Neural progenitor cell (in vitro differentiated cells): ENCODE measurements at regions not wholly inside any gene's neighbourhood (a gene's known extent, or its start where the extent isn't known, plus 50 kb on each side); places are given as distances from the start of the nearest gene placed in this dataset.

ENCODE experiments used
- DNase-seq: peaks from one replicate; pipeline ENCODE4 v3.0.0-alpha.2; 2016; ENCODE audit warnings: low spot score
- H2AFZ ChIP-seq: fragments of 200-600 bp; sonication (generic); replicated peaks from 2 replicates; pipeline ENCODE4 v1.6.1; 2016; ENCODE audit warnings: antibody characterized with exemption
- H3F3A ChIP-seq: fragments of 200-600 bp; sonication (generic); 2 replicates; pipeline ENCODE4 v1.6.1; 2016; ENCODE audit warnings: antibody characterized with exemption, low read depth
- H3K27ac ChIP-seq: fragments of 200-600 bp; sonication (generic); 2 replicates; pipeline ENCODE4 v1.5.1; 2016; ENCODE audit warnings: mild to moderate bottlenecking
- H3K27me3 ChIP-seq: fragments of 200-600 bp; sonication (generic); 2 replicates; pipeline ENCODE4 v1.6.1; 2016; ENCODE audit warnings: mild to moderate bottlenecking, moderate library complexity
- H3K36me3 ChIP-seq: fragments of 200-600 bp; sonication (generic); 2 replicates; pipeline ENCODE4 v1.5.1; 2016
- H3K4me1 ChIP-seq: fragments of 200-600 bp; sonication (generic); 2 replicates; pipeline ENCODE4 v1.6.1; 2016; ENCODE audit warnings: mixed run types
- H3K4me2 ChIP-seq: fragments of 200-600 bp; sonication (generic); 2 replicates; pipeline ENCODE4 v1.6.1; 2016
- H3K4me3 ChIP-seq: fragments of 200-600 bp; sonication (generic); 2 replicates; pipeline ENCODE4 v1.5.1; 2016
- H3K79me2 ChIP-seq: fragments of 200-600 bp; sonication (generic); 2 replicates; pipeline ENCODE4 v1.6.1; 2016; ENCODE audit warnings: low read depth
- H3K9ac ChIP-seq: fragments of 200-600 bp; sonication (generic); 2 replicates; pipeline ENCODE4 v1.6.1; 2016
- H3K9me3 ChIP-seq: fragments of 200-600 bp; sonication (generic); 2 replicates; pipeline ENCODE4 v1.5.1; 2016; ENCODE audit warnings: low read depth
- H4K20me1 ChIP-seq: fragments of 200-600 bp; sonication (generic); 2 replicates; pipeline ENCODE4 v1.6.1; 2016; ENCODE audit warnings: low read depth
- H3K27ac Mint-ChIP-seq: 3 replicates; pipeline ENCODE4 v1.8.0; 2021; ENCODE audit warnings: mixed read lengths
- H3K27me3 Mint-ChIP-seq: 2 replicates; pipeline ENCODE4 v1.8.0; 2022; ENCODE audit warnings: low read depth, mild to moderate bottlenecking, inconsistent platforms, moderate library complexity, mixed read lengths; ENCODE audit not compliant: insufficient read depth
- H3K36me3 Mint-ChIP-seq: 3 replicates; pipeline ENCODE4 v1.8.0; 2021; ENCODE audit warnings: mixed read lengths
- H3K4me1 Mint-ChIP-seq: 3 replicates; pipeline ENCODE4 v1.8.0; 2021; ENCODE audit warnings: mixed read lengths
- H3K4me3 Mint-ChIP-seq: 3 replicates; pipeline ENCODE4 v1.8.0; 2021; ENCODE audit warnings: mild to moderate bottlenecking, moderate library complexity, mixed read lengths
- H3K9me3 Mint-ChIP-seq: 3 replicates; pipeline ENCODE4 v1.8.0; 2020; ENCODE audit warnings: mixed read lengths
- EZH2 ChIP-seq: fragments of 200-600 bp; sonication (generic); IDR thresholded peaks from 2 replicates; pipeline ENCODE4 v1.6.1; 2017; ENCODE audit warnings: antibody characterized with exemption, mild to moderate bottlenecking, moderate library complexity
- EZH2phosphoT487 ChIP-seq: fragments of 200-600 bp; sonication (generic); IDR thresholded peaks from 2 replicates; pipeline ENCODE4 v1.6.1; 2017; ENCODE audit warnings: antibody characterized with exemption
- TF ChIP-seq, protein P1 (sequence below): fragments of 200-600 bp; sonication (generic); IDR thresholded peaks from 2 replicates; pipeline ENCODE4 v1.5.1; 2017; ENCODE audit warnings: antibody characterized with exemption, mild to moderate bottlenecking

DNA sequence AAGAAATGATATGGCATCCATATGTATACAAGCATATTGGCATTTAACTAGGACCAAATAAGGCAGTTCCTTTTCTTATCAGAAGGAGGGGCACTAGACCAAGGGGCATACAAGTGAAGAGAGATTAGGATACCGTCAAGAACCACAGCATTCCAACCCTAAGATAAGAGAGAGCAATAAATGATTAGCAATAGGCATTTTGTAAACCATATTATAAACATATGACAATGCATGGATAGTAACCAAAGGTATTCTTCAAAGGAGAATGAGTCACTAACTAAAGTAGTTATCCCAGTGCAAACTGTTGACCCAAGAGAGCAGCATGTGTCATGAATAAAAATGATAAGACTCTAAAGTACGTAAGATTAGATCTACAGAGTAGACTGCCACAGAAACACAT lies 500.9 kb upstream of the HTR2A start:
- Histone ChIP-seq H3K9ac (no peak overlapping the region), H3F3A (no peaks in the 10 kb centered on the region), H3K36me3 (no peaks in the 10 kb centered on the region), H2AFZ (no peak overlapping the region), H3K9me3 (no peaks in the 10 kb centered on the region), H3K79me2 (no peaks in the 10 kb centered on the region), H3K27ac (no peak overlapping the region), H3K4me3 (no peak overlapping the region), H3K4me2 (no peak overlapping the region), H4K20me1 (no peaks in the 10 kb centered on the region), H3K27me3 (no peaks in the 10 kb centered on the region), H3K4me1 (no peaks in the 10 kb centered on the region)
- H3K36me3 Mint-ChIP-seq, result no peaks in the 10 kb centered on the region
- no peak for DNase-seq
- H3K4me3 Mint-ChIP-seq, result no peak overlapping the region
- H3K27ac Mint-ChIP-seq, result no peak overlapping the region
- H3K27me3 Mint-ChIP-seq, result no peaks in the 10 kb centered on the region
- no peaks in the 10 kb centered on the region for H3K4me1 Mint-ChIP-seq
- H3K9me3 Mint-ChIP-seq, result no peaks in the 10 kb centered on the region
- TF ChIP-seq, protein P1, sequence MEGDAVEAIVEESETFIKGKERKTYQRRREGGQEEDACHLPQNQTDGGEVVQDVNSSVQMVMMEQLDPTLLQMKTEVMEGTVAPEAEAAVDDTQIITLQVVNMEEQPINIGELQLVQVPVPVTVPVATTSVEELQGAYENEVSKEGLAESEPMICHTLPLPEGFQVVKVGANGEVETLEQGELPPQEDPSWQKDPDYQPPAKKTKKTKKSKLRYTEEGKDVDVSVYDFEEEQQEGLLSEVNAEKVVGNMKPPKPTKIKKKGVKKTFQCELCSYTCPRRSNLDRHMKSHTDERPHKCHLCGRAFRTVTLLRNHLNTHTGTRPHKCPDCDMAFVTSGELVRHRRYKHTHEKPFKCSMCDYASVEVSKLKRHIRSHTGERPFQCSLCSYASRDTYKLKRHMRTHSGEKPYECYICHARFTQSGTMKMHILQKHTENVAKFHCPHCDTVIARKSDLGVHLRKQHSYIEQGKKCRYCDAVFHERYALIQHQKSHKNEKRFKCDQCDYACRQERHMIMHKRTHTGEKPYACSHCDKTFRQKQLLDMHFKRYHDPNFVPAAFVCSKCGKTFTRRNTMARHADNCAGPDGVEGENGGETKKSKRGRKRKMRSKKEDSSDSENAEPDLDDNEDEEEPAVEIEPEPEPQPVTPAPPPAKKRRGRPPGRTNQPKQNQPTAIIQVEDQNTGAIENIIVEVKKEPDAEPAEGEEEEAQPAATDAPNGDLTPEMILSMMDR, result peak; percentile 37
- no peak for TF ChIP-seq EZH2phosphoT487

DNA sequence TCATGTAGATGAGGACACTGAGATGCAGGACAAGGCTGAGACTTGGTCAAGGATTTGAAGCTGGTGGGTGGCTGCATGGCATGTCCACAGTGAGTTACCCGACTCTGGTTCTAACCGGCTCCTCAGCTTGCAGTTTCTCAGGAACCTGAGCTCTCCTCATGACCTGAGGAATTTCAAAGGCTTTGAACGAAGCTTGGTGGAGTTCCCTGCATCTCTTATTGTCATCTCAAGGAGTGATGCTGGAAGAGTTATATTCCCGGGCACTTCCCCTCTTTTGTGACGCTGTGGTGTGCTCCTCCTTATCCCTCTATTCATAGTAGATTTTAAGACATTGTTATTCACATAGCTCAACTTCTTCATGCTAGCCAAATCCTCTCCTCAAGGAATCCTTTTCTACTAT lies 500.1 kb upstream of the HTR2A start:
- no peak overlapping the region for H3K4me2 ChIP-seq
- no peaks in the 10 kb centered on the region for H3K79me2 ChIP-seq
- H3K36me3 ChIP-seq, result no peaks in the 10 kb centered on the region
- no peaks in the 10 kb centered on the region for H3K4me1 Mint-ChIP-seq
- no peak overlapping the region for H3K4me3 ChIP-seq
- H3K36me3 Mint-ChIP-seq, result no peaks in the 10 kb centered on the region
- no peaks in the 10 kb centered on the region for H3K27me3 ChIP-seq
- H3K27me3 Mint-ChIP-seq, result no peaks in the 10 kb centered on the region
- TF ChIP-seq, protein P1, result no peak
- TF ChIP-seq EZH2phosphoT487 (no peak), EZH2 (no peak)
- H3K9me3 ChIP-seq, result no peaks in the 10 kb centered on the region
- no peak overlapping the region for H3K27ac ChIP-seq
- no peaks in the 10 kb centered on the region for H4K20me1 ChIP-seq
- H3K9me3 Mint-ChIP-seq, result peaks cover 2% of the 10 kb centered on the region
- H2AFZ ChIP-seq, result no peak overlapping the region
- H3K27ac Mint-ChIP-seq, result no peak overlapping the region
- no peak overlapping the region for H3K4me3 Mint-ChIP-seq
- no peaks in the 10 kb centered on the region for H3F3A ChIP-seq
- H3K9ac ChIP-seq, result no peak overlapping the region
- peak; percentile 3 for DNase-seq
- H3K4me1 ChIP-seq, result no peaks in the 10 kb centered on the region

DNA sequence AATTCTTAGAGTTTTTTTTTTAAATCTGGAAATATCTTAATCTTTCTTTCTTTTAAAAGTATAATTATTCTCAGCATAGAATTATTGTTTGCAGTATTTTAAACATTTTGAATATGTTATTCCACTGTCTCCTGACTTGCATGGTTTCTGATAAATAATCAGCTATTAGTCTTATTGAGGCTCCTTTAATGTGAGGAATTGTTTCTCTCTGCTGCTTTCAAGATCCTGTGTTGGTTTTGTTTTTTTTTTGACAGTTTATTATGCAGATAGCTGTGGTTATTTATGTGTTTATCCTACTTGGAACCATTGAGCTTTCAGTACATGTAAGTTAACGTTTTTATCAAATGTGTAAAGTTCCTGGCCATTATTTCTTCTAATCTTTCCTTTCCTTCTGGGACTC lies 477.9 kb upstream of the HTR2A start:
- H3K4me3 Mint-ChIP-seq, result no peak overlapping the region
- H3K9me3 ChIP-seq, result peaks cover 4% of the 10 kb centered on the region
- peaks cover 4% of the 10 kb centered on the region for H3K4me1 Mint-ChIP-seq
- no peak for DNase-seq
- H2AFZ ChIP-seq, result no peak overlapping the region
- H3F3A ChIP-seq, result no peaks in the 10 kb centered on the region
- H3K36me3 Mint-ChIP-seq, result no peaks in the 10 kb centered on the region
- TF ChIP-seq EZH2 (no peak), EZH2phosphoT487 (no peak)
- TF ChIP-seq, protein P1, result no peak
- H4K20me1 ChIP-seq, result no peaks in the 10 kb centered on the region
- H3K27ac Mint-ChIP-seq, result no peak overlapping the region
- peaks cover 4% of the 10 kb centered on the region for H3K27me3 Mint-ChIP-seq
- no peaks in the 10 kb centered on the region for H3K27me3 ChIP-seq
- no peak overlapping the region for H3K4me2 ChIP-seq
- no peak overlapping the region for H3K4me3 ChIP-seq
- no peak overlapping the region for H3K27ac ChIP-seq
- peaks cover 4% of the 10 kb centered on the region for H3K4me1 ChIP-seq
- H3K36me3 ChIP-seq, result no peaks in the 10 kb centered on the region
- H3K9me3 Mint-ChIP-seq, result peaks cover 16% of the 10 kb centered on the region
- no peak overlapping the region for H3K9ac ChIP-seq
- H3K79me2 ChIP-seq, result no peaks in the 10 kb centered on the region

DNA sequence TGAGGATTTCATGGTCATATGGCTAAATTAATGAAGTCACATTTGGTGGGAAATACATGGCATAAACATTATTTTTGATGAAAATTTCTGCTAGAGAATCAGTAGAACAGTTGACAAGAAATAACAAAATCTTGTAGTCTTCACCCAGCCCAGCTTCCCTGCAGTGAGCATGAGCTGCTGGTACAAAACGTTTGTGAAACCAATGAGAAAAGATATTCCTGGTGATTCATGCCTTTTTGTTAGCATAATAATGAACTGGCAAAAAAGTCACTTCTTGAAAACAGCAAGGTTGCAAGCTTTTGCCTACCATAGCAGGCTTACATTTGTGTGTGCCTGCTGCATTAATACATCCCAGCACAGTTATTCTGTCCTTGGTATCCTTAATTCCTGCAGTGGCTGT lies 475.9 kb upstream of the HTR2A start:
- Histone ChIP-seq H3F3A (no peaks in the 10 kb centered on the region), H4K20me1 (no peaks in the 10 kb centered on the region), H3K79me2 (no peaks in the 10 kb centered on the region), H3K4me1 (peaks cover 4% of the 10 kb centered on the region), H3K4me2 (no peak overlapping the region), H2AFZ (no peak overlapping the region), H3K4me3 (no peak overlapping the region), H3K36me3 (no peaks in the 10 kb centered on the region), H3K27me3 (no peaks in the 10 kb centered on the region), H3K9ac (no peak overlapping the region), H3K27ac (no peak overlapping the region), H3K9me3 (peaks cover 6% of the 10 kb centered on the region)
- peaks cover 4% of the 10 kb centered on the region for H3K4me1 Mint-ChIP-seq
- H3K4me3 Mint-ChIP-seq, result no peak overlapping the region
- H3K9me3 Mint-ChIP-seq, result peaks cover 18% of the 10 kb centered on the region
- DNase-seq, result no peak
- no peaks in the 10 kb centered on the region for H3K36me3 Mint-ChIP-seq
- no peak overlapping the region for H3K27ac Mint-ChIP-seq
- TF ChIP-seq EZH2phosphoT487 (no peak), EZH2 (no peak)
- TF ChIP-seq, protein P1, result no peak
- H3K27me3 Mint-ChIP-seq, result peaks cover 4% of the 10 kb centered on the region
